Tibial nerve (tissue), 3 donors: ENCODE measurements at regions not wholly inside any gene's neighbourhood (a gene's known extent, or its start where the extent isn't known, plus 50 kb on each side); places are given as distances from the start of the nearest gene placed in this dataset.

Experiments used
- POLR2A ChIP-seq, 2 donors: fragments of 450-650 bp; IDR thresholded peaks; one replicate each; pipeline ENCODE4 v1.6.1; 2017; ENCODE audit warnings: antibody characterized with exemption in 2 of 2, mild to moderate bottlenecking in 2 of 2, moderate library complexity in 2 of 2
- TF ChIP-seq, protein P1 (sequence below), 5 experiments: fragments of 200-600 bp in 3 of 5; fragments of 450-650 bp in 2 of 5; sonication (generic) in 3 of 5; IDR thresholded peaks; one replicate each; pipeline ENCODE4 v1.5.1; 2016 to 2019; ENCODE audit warnings: antibody characterized with exemption in 5 of 5, mild to moderate bottlenecking in 3 of 5, moderate library complexity in 2 of 5

- TF ChIP-seq, protein P1, sequence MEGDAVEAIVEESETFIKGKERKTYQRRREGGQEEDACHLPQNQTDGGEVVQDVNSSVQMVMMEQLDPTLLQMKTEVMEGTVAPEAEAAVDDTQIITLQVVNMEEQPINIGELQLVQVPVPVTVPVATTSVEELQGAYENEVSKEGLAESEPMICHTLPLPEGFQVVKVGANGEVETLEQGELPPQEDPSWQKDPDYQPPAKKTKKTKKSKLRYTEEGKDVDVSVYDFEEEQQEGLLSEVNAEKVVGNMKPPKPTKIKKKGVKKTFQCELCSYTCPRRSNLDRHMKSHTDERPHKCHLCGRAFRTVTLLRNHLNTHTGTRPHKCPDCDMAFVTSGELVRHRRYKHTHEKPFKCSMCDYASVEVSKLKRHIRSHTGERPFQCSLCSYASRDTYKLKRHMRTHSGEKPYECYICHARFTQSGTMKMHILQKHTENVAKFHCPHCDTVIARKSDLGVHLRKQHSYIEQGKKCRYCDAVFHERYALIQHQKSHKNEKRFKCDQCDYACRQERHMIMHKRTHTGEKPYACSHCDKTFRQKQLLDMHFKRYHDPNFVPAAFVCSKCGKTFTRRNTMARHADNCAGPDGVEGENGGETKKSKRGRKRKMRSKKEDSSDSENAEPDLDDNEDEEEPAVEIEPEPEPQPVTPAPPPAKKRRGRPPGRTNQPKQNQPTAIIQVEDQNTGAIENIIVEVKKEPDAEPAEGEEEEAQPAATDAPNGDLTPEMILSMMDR (IDR thresholded peaks at IDR 0.05), result no peak
- TF ChIP-seq POLR2A (IDR thresholded peaks at IDR 0.05), result no peak
Observed at GRCh38 chr4:17060230-17060629, 161.8 kb upstream of the LDB2 start.
